GM19240 (cell line): ENCODE measurements at regions not wholly inside any gene's neighbourhood (a gene's known extent, or its start where the extent isn't known, plus 50 kb on each side); places are given as distances from the start of the nearest gene placed in this dataset.

Experiments
- DNase-seq: peaks from one replicate; pipeline ENCODE4 v3.0.0; 2011; ENCODE audit warnings: low spot score; ENCODE audit not compliant: insufficient read length

GRCh38 chr1:68378296-68379084 is 71.3 kb downstream of the RPE65 start:
- no peak for DNase-seq

GRCh38 chr1:68377098-68377497 is 72.7 kb downstream of the RPE65 start:
- DNase-seq: no peak

- DNase-seq: no peak
Observed at GRCh38 chr1:68376441-68376840, 73.3 kb downstream of the RPE65 start.

- DNase-seq: no peak
Observed at GRCh38 chr1:68375919-68376318, 73.8 kb downstream of the RPE65 start.

GRCh38 chr1:68373173-68373572 is 76.6 kb downstream of the RPE65 start:
- DNase-seq: no peak

GRCh38 chr1:68372487-68372886 is 77.3 kb downstream of the RPE65 start:
- no peak for DNase-seq

- DNase-seq: no peak
Observed at GRCh38 chr1:68370101-68370915, 79.4 kb downstream of the RPE65 start.

GRCh38 chr1:68366572-68366971 is 83.2 kb downstream of the RPE65 start:
- no peak for DNase-seq

GRCh38 chr1:68365709-68366382 is 83.9 kb downstream of the RPE65 start:
- no peak for DNase-seq

- no peak for DNase-seq
Observed at GRCh38 chr1:68363339-68363738, 86.4 kb downstream of the RPE65 start.

- DNase-seq: no peak
Observed at GRCh38 chr1:68361346-68361910, 88.3 kb downstream of the RPE65 start.

GRCh38 chr1:68359045-68359444 is 90.7 kb downstream of the RPE65 start:
- DNase-seq: no peak

- no peak for DNase-seq
Observed at GRCh38 chr1:68358439-68358838, 91.3 kb downstream of the RPE65 start.

- DNase-seq: no peak
Observed at GRCh38 chr1:68355614-68356013, 94.1 kb downstream of the RPE65 start.

- no peak for DNase-seq
Observed at GRCh38 chr1:68352202-68352601, 97.6 kb downstream of the RPE65 start.

GRCh38 chr1:68347415-68347814 is 102.3 kb downstream of the RPE65 start:
- DNase-seq: peak; percentile 6

- DNase-seq: no peak
Observed at GRCh38 chr1:68346188-68346808, 103.5 kb downstream of the RPE65 start.

- no peak for DNase-seq
Observed at GRCh38 chr1:68344208-68344607, 105.5 kb downstream of the RPE65 start.

GRCh38 chr1:68340951-68341350 is 108.6 kb upstream of the WLS start:
- DNase-seq: no peak

GRCh38 chr1:68339505-68339904 is 107.2 kb upstream of the WLS start:
- DNase-seq: no peak

- no peak for DNase-seq
Observed at GRCh38 chr1:68338081-68338480, 105.8 kb upstream of the WLS start.
